ENCODE measurements at regions not wholly inside any gene's neighbourhood (a gene's known extent, or its start where the extent isn't known, plus 50 kb on each side); places are given as distances from the start of the nearest gene placed in this dataset.

- TF ChIP-seq STAT6 (CRISPR knock-in tag; conservative IDR thresholded peaks at IDR 0.05; ENCODE audit: low read depth) (no peak), JAZF1 (CRISPR knock-in tag; IDR thresholded peaks at IDR 0.05) (no peak), ZNF396 (CRISPR knock-in tag; IDR thresholded peaks at IDR 0.05; ENCODE audit: borderline replicate concordance) (no peak), ZNF219 (CRISPR knock-in tag; IDR thresholded peaks at IDR 0.05; ENCODE audit: borderline replicate concordance) (no peak)
- TF ChIP-seq, protein P1, sequence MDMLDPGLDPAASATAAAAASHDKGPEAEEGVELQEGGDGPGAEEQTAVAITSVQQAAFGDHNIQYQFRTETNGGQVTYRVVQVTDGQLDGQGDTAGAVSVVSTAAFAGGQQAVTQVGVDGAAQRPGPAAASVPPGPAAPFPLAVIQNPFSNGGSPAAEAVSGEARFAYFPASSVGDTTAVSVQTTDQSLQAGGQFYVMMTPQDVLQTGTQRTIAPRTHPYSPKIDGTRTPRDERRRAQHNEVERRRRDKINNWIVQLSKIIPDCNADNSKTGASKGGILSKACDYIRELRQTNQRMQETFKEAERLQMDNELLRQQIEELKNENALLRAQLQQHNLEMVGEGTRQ (CRISPR knock-in tag; IDR thresholded peaks at IDR 0.05), result no peak
- TF ChIP-seq, protein P2, sequence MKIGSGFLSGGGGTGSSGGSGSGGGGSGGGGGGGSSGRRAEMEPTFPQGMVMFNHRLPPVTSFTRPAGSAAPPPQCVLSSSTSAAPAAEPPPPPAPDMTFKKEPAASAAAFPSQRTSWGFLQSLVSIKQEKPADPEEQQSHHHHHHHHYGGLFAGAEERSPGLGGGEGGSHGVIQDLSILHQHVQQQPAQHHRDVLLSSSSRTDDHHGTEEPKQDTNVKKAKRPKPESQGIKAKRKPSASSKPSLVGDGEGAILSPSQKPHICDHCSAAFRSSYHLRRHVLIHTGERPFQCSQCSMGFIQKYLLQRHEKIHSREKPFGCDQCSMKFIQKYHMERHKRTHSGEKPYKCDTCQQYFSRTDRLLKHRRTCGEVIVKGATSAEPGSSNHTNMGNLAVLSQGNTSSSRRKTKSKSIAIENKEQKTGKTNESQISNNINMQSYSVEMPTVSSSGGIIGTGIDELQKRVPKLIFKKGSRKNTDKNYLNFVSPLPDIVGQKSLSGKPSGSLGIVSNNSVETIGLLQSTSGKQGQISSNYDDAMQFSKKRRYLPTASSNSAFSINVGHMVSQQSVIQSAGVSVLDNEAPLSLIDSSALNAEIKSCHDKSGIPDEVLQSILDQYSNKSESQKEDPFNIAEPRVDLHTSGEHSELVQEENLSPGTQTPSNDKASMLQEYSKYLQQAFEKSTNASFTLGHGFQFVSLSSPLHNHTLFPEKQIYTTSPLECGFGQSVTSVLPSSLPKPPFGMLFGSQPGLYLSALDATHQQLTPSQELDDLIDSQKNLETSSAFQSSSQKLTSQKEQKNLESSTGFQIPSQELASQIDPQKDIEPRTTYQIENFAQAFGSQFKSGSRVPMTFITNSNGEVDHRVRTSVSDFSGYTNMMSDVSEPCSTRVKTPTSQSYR (CRISPR knock-in tag; IDR thresholded peaks at IDR 0.05), result no peak
Measured at GRCh38 chr13:90673746-90674145, 673.7 kb upstream of the MIR17HG start (continued).

DNA sequence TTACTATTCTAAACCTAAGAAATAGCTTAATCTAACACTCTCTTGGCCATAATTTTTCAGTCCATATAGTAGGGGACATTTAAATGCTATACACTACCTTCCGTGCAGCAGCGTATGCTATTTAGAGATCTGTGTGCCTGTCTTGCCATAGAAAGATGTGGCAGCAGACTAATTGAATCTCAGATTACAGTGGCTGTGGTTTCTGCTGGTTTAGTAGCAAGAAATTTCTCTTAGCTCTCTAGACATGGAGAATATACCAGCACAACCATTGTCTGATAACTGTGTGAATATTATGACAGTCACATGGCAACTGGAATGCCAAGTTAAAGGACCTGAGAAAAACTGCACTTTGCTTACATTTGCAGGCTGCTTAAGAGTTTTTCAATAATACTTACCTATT, 672.4 kb upstream of the MIR17HG start:
- Mint-ChIP-seq H3K4me1 (no peaks in the 10 kb centered on the region), H3K4me3 (no peak overlapping the region), H3K27me3 (ENCODE audit: low read depth) (no peaks in the 10 kb centered on the region), H3K36me3 (no peaks in the 10 kb centered on the region), H3K9me3 (no peaks in the 10 kb centered on the region), H3K27ac (no peak overlapping the region)
- DNase-seq (ENCODE audit: low spot score) (no peak), ATAC-seq (no peak)
- ChIA-PET POLR2A (no interaction called here), CTCF (no interaction called here)
- TF ChIP-seq, protein P3, sequence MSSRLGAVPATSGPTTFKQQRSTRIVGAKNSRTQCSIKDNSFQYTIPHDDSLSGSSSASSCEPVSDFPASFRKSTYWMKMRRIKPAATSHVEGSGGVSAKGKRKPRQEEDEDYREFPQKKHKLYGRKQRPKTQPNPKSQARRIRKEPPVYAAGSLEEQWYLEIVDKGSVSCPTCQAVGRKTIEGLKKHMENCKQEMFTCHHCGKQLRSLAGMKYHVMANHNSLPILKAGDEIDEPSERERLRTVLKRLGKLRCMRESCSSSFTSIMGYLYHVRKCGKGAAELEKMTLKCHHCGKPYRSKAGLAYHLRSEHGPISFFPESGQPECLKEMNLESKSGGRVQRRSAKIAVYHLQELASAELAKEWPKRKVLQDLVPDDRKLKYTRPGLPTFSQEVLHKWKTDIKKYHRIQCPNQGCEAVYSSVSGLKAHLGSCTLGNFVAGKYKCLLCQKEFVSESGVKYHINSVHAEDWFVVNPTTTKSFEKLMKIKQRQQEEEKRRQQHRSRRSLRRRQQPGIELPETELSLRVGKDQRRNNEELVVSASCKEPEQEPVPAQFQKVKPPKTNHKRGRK (CRISPR knock-in tag; IDR thresholded peaks at IDR 0.05; ENCODE audit: borderline replicate concordance), result no peak
- TF ChIP-seq ATF3 (CRISPR knock-in tag; conservative IDR thresholded peaks at IDR 0.05) (no peak), KAT7 (CRISPR knock-in tag; IDR thresholded peaks at IDR 0.05; ENCODE audit: borderline replicate concordance) (no peak), ERG (CRISPR knock-in tag; IDR thresholded peaks at IDR 0.05) (no peak), ZMAT4 (CRISPR knock-in tag; IDR thresholded peaks at IDR 0.05) (no peak), ZNF396 (CRISPR knock-in tag; IDR thresholded peaks at IDR 0.05; ENCODE audit: borderline replicate concordance) (no peak), FOXK1 (CRISPR knock-in tag; IDR thresholded peaks at IDR 0.05) (no peak), IRF2 (CRISPR knock-in tag; IDR thresholded peaks at IDR 0.05; ENCODE audit: borderline replicate concordance, low read depth) (no peak)
- TF ChIP-seq, protein P4, sequence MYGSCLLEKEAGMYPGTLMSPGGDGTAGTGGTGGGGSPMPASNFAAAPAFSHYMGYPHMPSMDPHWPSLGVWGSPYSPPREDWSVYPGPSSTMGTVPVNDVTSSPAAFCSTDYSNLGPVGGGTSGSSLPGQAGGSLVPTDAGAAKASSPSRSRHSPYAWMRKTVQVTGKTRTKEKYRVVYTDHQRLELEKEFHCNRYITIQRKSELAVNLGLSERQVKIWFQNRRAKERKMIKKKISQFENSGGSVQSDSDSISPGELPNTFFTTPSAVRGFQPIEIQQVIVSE (CRISPR knock-in tag; IDR thresholded peaks at IDR 0.05; ENCODE audit: borderline replicate concordance), result no peak
- TF ChIP-seq, protein P5, sequence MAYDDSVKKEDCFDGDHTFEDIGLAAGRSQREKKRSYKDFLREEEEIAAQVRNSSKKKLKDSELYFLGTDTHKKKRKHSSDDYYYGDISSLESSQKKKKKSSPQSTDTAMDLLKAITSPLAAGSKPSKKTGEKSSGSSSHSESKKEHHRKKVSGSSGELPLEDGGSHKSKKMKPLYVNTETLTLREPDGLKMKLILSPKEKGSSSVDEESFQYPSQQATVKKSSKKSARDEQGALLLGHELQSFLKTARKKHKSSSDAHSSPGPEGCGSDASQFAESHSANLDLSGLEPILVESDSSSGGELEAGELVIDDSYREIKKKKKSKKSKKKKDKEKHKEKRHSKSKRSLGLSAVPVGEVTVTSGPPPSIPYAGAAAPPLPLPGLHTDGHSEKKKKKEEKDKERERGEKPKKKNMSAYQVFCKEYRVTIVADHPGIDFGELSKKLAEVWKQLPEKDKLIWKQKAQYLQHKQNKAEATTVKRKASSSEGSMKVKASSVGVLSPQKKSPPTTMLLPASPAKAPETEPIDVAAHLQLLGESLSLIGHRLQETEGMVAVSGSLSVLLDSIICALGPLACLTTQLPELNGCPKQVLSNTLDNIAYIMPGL (CRISPR knock-in tag; IDR thresholded peaks at IDR 0.05), result no peak
